GM12891 (cell line): ENCODE measurements at regions not wholly inside any gene's neighbourhood (a gene's known extent, or its start where the extent isn't known, plus 50 kb on each side); places are given as distances from the start of the nearest gene placed in this dataset.

Experiments used
- POLR2A ChIP-seq: IDR thresholded peaks from 2 replicates; pipeline ENCODE4 v1.6.1; 2011; ENCODE audit warnings: low read depth, low read length, control low read depth
- POLR2AphosphoS5 ChIP-seq: IDR thresholded peaks from 2 replicates; pipeline ENCODE4 v1.6.1; 2011; ENCODE audit warnings: low read depth, low read length, control low read depth
- POU2F2 ChIP-seq: IDR thresholded peaks from 2 replicates; pipeline ENCODE4 v1.6.1; 2011; ENCODE audit warnings: low read depth, mild to moderate bottlenecking, control low read depth, low read length, moderate library complexity
- SPI1 ChIP-seq: IDR thresholded peaks from 2 replicates; pipeline ENCODE4 v1.6.1; 2011; ENCODE audit warnings: low read depth, low read length, control low read depth
- TAF1 ChIP-seq: IDR thresholded peaks from 2 replicates; pipeline ENCODE4 v1.6.1; 2011; ENCODE audit warnings: low read depth, low read length, control low read depth

GRCh38 chr4:175905925-175906324 is 93.9 kb upstream of the GPM6A start:
- TF ChIP-seq POLR2AphosphoS5 = no peak
- no peak for TF ChIP-seq POLR2A
- TF ChIP-seq TAF1 = no peak
- no peak for TF ChIP-seq POU2F2
- no peak for TF ChIP-seq SPI1
